A549 (cell line): ENCODE measurements at regions not wholly inside any gene's neighbourhood (a gene's known extent, or its start where the extent isn't known, plus 50 kb on each side); places are given as distances from the start of the nearest gene placed in this dataset.

ENCODE experiments used
- ATAC-seq, 2 experiments: fragments of 200-7000 bp in 1 of 2; fragments of >200 bp in 1 of 2; cut with Nextera tagmentation in 1 of 2; cut with Tn5 transposase in 1 of 2; 3 replicates each; pipeline versions ENCODE4 v1.8.0 to v1.9.1; 2018 to 2020; ENCODE audit warnings: mild to moderate bottlenecking in 1 of 2, moderate library complexity in 1 of 2
- CTCF ChIA-PET: fragments of 300-600 bp; sonication (Branson Sonifier 250); formaldehyde crosslinking; extraction: SDS; loops from one replicate; lab custom pipeline; 2021; ENCODE audit warnings: antibody characterized with exemption, inconsistent platforms; lab: Yijun Ruan, JAX
- POLR2A ChIA-PET: fragments of 350-600 bp; formaldehyde crosslinking; extraction: SDS; loops from one replicate; lab custom pipeline; 2021; ENCODE audit warnings: antibody characterized with exemption, inconsistent platforms; lab: Yijun Ruan, JAX
- DNase-seq, 2 experiments: peaks; one replicate each; pipeline versions ENCODE4 v3.0.0 to v3.0.0-alpha.2; 2011 to 2016; ENCODE audit warnings: low read depth in 1 of 2, low spot score in 1 of 2
- FAIRE-seq: peaks from 2 replicates; lab custom pipeline; 2011; peaks lifted over from hg19 to GRCh38; lab: Jason Lieb, UNC
- H3K27ac ChIP-seq, 2 experiments: fragments of >200 bp; sonication (Bioruptor Twin); formaldehyde crosslinking; 3 replicates each; pipeline ENCODE4 v1.5.1; 2016 to 2017
- H3K4me1 ChIP-seq: fragments of >200 bp; sonication (Bioruptor Twin); formaldehyde crosslinking; 3 replicates; pipeline ENCODE4 v1.6.1; 2016
- H3K4me2 ChIP-seq: fragments of >200 bp; sonication (Bioruptor Twin); formaldehyde crosslinking; 3 replicates; pipeline ENCODE4 v1.6.1; 2016
- H3K4me3 ChIP-seq: fragments of >200 bp; sonication (Bioruptor Twin); formaldehyde crosslinking; 3 replicates; pipeline ENCODE4 v1.5.1; 2016
- H3K9me3 ChIP-seq: fragments of >200 bp; sonication (Bioruptor Twin); formaldehyde crosslinking; 3 replicates; pipeline ENCODE4 v1.6.1; 2016
- ATOH8 ChIP-seq: fragments of 250-450 bp; sonication (Bioruptor Pico); IDR thresholded peaks from 2 replicates; pipeline ENCODE4 v1.5.0; 2020; ENCODE audit warnings: low read depth, mild to moderate bottlenecking, moderate library complexity
- BCL3 ChIP-seq: fragments of >200 bp; sonication (Bioruptor Twin); formaldehyde crosslinking; IDR thresholded peaks from 3 replicates; pipeline ENCODE4 v1.6.1; 2016
- CBX2 ChIP-seq: fragments of 200-600 bp; sonication (generic); IDR thresholded peaks from 2 replicates; pipeline ENCODE4 v1.6.1; 2016; ENCODE audit warnings: low read depth, mild to moderate bottlenecking, borderline replicate concordance
- CHD4 ChIP-seq: fragments of 200-600 bp; sonication (generic); IDR thresholded peaks from 2 replicates; pipeline ENCODE4 v1.6.1; 2016; ENCODE audit warnings: antibody characterized with exemption, mild to moderate bottlenecking, borderline replicate concordance
- CTCF ChIP-seq: fragments of >200 bp; sonication (Bioruptor Twin); formaldehyde crosslinking; IDR thresholded peaks from 3 replicates; pipeline ENCODE4 v1.5.1; 2016
- E2F6 ChIP-seq: IDR thresholded peaks from 2 replicates; pipeline ENCODE4 v1.6.1; 2012; ENCODE audit warnings: low read depth, borderline replicate concordance
- EHMT2 ChIP-seq: fragments of 200-600 bp; sonication (generic); IDR thresholded peaks from 2 replicates; pipeline ENCODE4 v1.6.1; 2016; ENCODE audit warnings: antibody characterized with exemption, low read depth, mild to moderate bottlenecking, moderate library complexity
- FOSB ChIP-seq: fragments of 250-450 bp; sonication (Bioruptor Pico); IDR thresholded peaks from 2 replicates; pipeline ENCODE4 v1.5.0; 2020; ENCODE audit warnings: mild to moderate bottlenecking, moderate library complexity
- FOSL2 ChIP-seq, 2 experiments: fragments of 450-650 bp in 1 of 2; fragments of >200 bp in 1 of 2; sonication (Bioruptor Twin) in 1 of 2; formaldehyde crosslinking; IDR thresholded peaks; 2 replicates each; pipeline versions ENCODE4 v1.5.0 to v1.6.1; 2016 to 2020; ENCODE audit warnings: mild to moderate bottlenecking in 1 of 2, moderate library complexity in 1 of 2
- GATA3 ChIP-seq: IDR thresholded peaks from 2 replicates; pipeline ENCODE4 v1.6.1; 2012; ENCODE audit warnings: borderline replicate concordance
- HES2 ChIP-seq: fragments of >200 bp; sonication (Bioruptor Twin); formaldehyde crosslinking; IDR thresholded peaks from 2 replicates; pipeline ENCODE4 v1.6.1; 2016
- HEYL ChIP-seq: fragments of 250-450 bp; sonication (Bioruptor Pico); IDR thresholded peaks from 2 replicates; pipeline ENCODE4 v1.8.0; 2021; ENCODE audit warnings: mild to moderate bottlenecking, moderate library complexity
- HOXA7 ChIP-seq: fragments of 250-450 bp; sonication (Bioruptor Pico); IDR thresholded peaks from 2 replicates; pipeline ENCODE4 v1.5.0; 2020; ENCODE audit warnings: mild to moderate bottlenecking, moderate library complexity
- HOXB13 ChIP-seq: fragments of 250-450 bp; sonication (Bioruptor Pico); IDR thresholded peaks from 2 replicates; pipeline ENCODE4 v1.5.0; 2020; ENCODE audit warnings: low read depth, mild to moderate bottlenecking, moderate library complexity
- HOXB5 ChIP-seq: fragments of 250-450 bp; sonication (Bioruptor Pico); IDR thresholded peaks from 2 replicates; pipeline ENCODE4 v1.5.0; 2020; ENCODE audit warnings: mild to moderate bottlenecking, moderate library complexity
- KDM1A ChIP-seq: fragments of 200-600 bp; sonication (generic); IDR thresholded peaks from 2 replicates; pipeline ENCODE4 v1.6.1; 2016; ENCODE audit warnings: low read depth, mild to moderate bottlenecking
- MAX ChIP-seq: IDR thresholded peaks from 2 replicates; pipeline ENCODE4 v1.6.1; 2012
- NFE2L2 ChIP-seq: fragments of 150-350 bp; conservative IDR thresholded peaks from 2 replicates; pipeline ENCODE4 v1.6.1; 2014; ENCODE audit warnings: low read length
- NR3C1 ChIP-seq: fragments of >200 bp; sonication (Bioruptor Twin); formaldehyde crosslinking; IDR thresholded peaks from 3 replicates; pipeline ENCODE4 v1.6.1; 2017
- PBX3 ChIP-seq: IDR thresholded peaks from 2 replicates; pipeline ENCODE4 v1.6.1; 2012
- RAD21 ChIP-seq, 2 experiments: fragments of >200 bp in 1 of 2; sonication (Bioruptor Twin) in 1 of 2; formaldehyde crosslinking in 1 of 2; IDR thresholded peaks in 1 of 2; conservative IDR thresholded peaks in 1 of 2; 2 replicates in 1 of 2; 3 replicates in 1 of 2; pipeline ENCODE4 v1.6.1; 2012 to 2018; ENCODE audit warnings: inconsistent platforms in 1 of 2
- RCOR1 ChIP-seq: fragments of 150-350 bp; IDR thresholded peaks from 2 replicates; pipeline ENCODE4 v1.6.1; 2014; ENCODE audit warnings: antibody characterized with exemption, low read length, low read depth
- REST ChIP-seq: fragments of 200-600 bp; sonication (generic); IDR thresholded peaks from 2 replicates; pipeline ENCODE4 v1.6.1; 2016; ENCODE audit warnings: antibody characterized with exemption, mild to moderate bottlenecking, moderate library complexity
- RFX5 ChIP-seq: fragments of 450-650 bp; IDR thresholded peaks from 2 replicates; pipeline ENCODE4 v1.7.1; 2014; ENCODE audit warnings: antibody characterized with exemption, mild to moderate bottlenecking, moderate library complexity
- TFCP2L1 ChIP-seq: fragments of 250-450 bp; sonication (Bioruptor Pico); IDR thresholded peaks from 2 replicates; pipeline ENCODE4 v1.5.0; 2021; ENCODE audit warnings: mild to moderate bottlenecking
- ZC3H11A ChIP-seq: fragments of 450-650 bp; IDR thresholded peaks from 2 replicates; pipeline ENCODE4 v1.6.1; 2014; ENCODE audit warnings: antibody characterized with exemption, mild to moderate bottlenecking
- ZFP36 ChIP-seq: fragments of 450-650 bp; IDR thresholded peaks from 2 replicates; pipeline ENCODE4 v1.6.1; 2014; ENCODE audit warnings: borderline replicate concordance; ENCODE audit not compliant: partially characterized antibody
- WGBS: methylation state at CpG from one replicate; pipeline ENCODE4 v1.1.6; 2017; ENCODE audit errors: missing lambda C conversion rate; 5-methylcytosine and 5-hydroxymethylcytosine counted together

GRCh38 chr15:101122806-101123205, 129.0 kb downstream of the CHSY1 start:
- Histone ChIP-seq H3K27ac (no peak overlapping the region), H3K4me2 (no peak overlapping the region), H3K4me1 (no peaks in the 10 kb centered on the region), H3K9me3 (peaks cover 2% of the 10 kb centered on the region; the same call in 2 of the 3 replicates), H3K4me3 (no peak overlapping the region)
- TF ChIP-seq FOSB (no peak), RAD21 (conservative IDR thresholded peaks at IDR 0.05 in 1 of 2, IDR thresholded peaks at IDR 0.05 in 1 of 2) (no peak), NFE2L2 (no peak), NR3C1 (no peak), CHD4 (no peak), RFX5 (no peak), HOXB5 (CRISPR knock-in tag) (no peak), KDM1A (no peak), REST (no peak), BCL3 (no peak), CBX2 (no peak), ZFP36 (no peak)
- WGBS: 78% methylated on average over 6 of the region's 8 CpGs
- ChIA-PET POLR2A (no interaction called here), CTCF (interaction anchor here (3.6 kb wide), 1 partner anchor 135 kb away, joined by 11 read pairs; no protein-coding TSS in a partner anchor)
- DNase-seq: no peak
- ATAC-seq: no peak
- FAIRE-seq: no peak

- FAIRE-seq (no peak), DNase-seq (no peak), ATAC-seq (no peak)
- ChIA-PET POLR2A (no interaction called here), CTCF (interaction anchor here (1.1 to 3.6 kb wide), 5 partner anchors 9 to 135 kb away, joined by 3 to 11 read pairs (median 4); no protein-coding TSS in a partner anchor)
- H3K4me1 ChIP-seq: no peaks in the 10 kb centered on the region
- 80% methylated on average over 11 of the region's 11 CpGs for WGBS
- no peak overlapping the region for H3K4me3 ChIP-seq
- H3K9me3 ChIP-seq: no peaks in the 10 kb centered on the region
- H3K27ac ChIP-seq: no peak overlapping the region
- no peak overlapping the region for H3K4me2 ChIP-seq
- TF ChIP-seq EHMT2 (no peak), TFCP2L1 (CRISPR knock-in tag) (no peak), HEYL (no peak), HOXA7 (CRISPR knock-in tag) (no peak), RAD21 (conservative IDR thresholded peaks at IDR 0.05 in 1 of 2, IDR thresholded peaks at IDR 0.05 in 1 of 2) (no peak), E2F6 (no peak), KDM1A (no peak), PBX3 (no peak), ATOH8 (no peak), GATA3 (no peak), HES2 (no peak), RCOR1 (no peak), CTCF (no peak), FOSL2 (IDR thresholded peaks at IDR 0.05) (no peak), FOSL2 (CRISPR knock-in tag; IDR thresholded peaks at IDR 0.05) (no peak), HOXB13 (CRISPR knock-in tag) (no peak), ZC3H11A (no peak), MAX (no peak)
Observed at GRCh38 chr15:101122266-101122665, 129.6 kb downstream of the CHSY1 start.
